ENCODE measurements at regions not wholly inside any gene's neighbourhood (a gene's known extent, or its start where the extent isn't known, plus 50 kb on each side); places are given as distances from the start of the nearest gene placed in this dataset.

DNA sequence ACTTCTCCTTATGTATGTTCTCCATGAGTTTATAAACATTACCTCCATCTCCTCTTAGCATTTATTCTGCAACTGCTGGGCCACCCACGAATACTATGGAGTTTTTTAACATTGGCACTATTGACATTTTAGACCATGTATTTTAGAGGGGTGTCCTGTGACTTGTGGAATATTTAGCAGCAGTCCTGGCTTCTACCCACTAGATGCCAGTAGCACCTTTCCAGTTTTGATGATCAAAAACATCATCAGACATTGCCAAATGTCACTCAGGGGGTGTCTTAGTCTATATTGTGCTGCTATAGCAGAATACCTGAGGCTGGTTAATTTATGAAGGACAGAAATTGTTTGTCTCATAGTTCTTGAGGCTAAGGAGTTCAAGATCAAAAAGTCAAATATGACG, 187.5 kb upstream of the RORB start:
- Mint-ChIP-seq H3K9me3 (peaks cover 0 to 7% (median 0%) of the 10 kb centered on the region in 7 donors), H3K27ac (no peak overlapping the region), H3K4me1 (no peaks in the 10 kb centered on the region), H3K27me3 (ENCODE audit: low read depth in 3 of 3) (no peaks in the 10 kb centered on the region), H3K4me3 (no peak overlapping the region), H3K36me3 (no peaks in the 10 kb centered on the region)
- no peaks in the 10 kb centered on the region for H3K4me1 ChIP-seq (ENCODE audit: control insufficient read depth in 1 of 2, insufficient read depth in 2 of 2, low read length in 2 of 2)
- H2AFZ ChIP-seq (ENCODE audit: insufficient read depth, low read depth, low read length, poor library complexity, severe bottlenecking) = no peak overlapping the region
- no peaks in the 10 kb centered on the region for H4K20me1 ChIP-seq (ENCODE audit: insufficient read depth, low read length)
- TF ChIP-seq CTCF (IDR thresholded peaks at IDR 0.05) = no peak
- intact Hi-C loops (cut with micrococcal nuclease) = no loop called here
- no peaks in the 10 kb centered on the region for H3K9me3 ChIP-seq (replicated peaks in 1 of 2; ENCODE audit: control insufficient read depth in 1 of 2, insufficient read depth in 1 of 2, low read length in 2 of 2)
- DNase-seq = no peak
- no peaks in the 10 kb centered on the region for H3K79me2 ChIP-seq (ENCODE audit: insufficient read depth, low read length)
- WGBS (ENCODE audit: insufficient coverage) = no CpG with 5 or more reads among the region's 2 CpGs
- H3K36me3 ChIP-seq (replicated peaks in 1 of 2; ENCODE audit: control insufficient read depth in 1 of 2, insufficient read depth in 2 of 2, low read length in 2 of 2) = no peaks in the 10 kb centered on the region
- H3K4me2 ChIP-seq (replicated peaks; ENCODE audit: extremely low read depth, low read length, poor library complexity, severe bottlenecking) = no peak overlapping the region
- no peak overlapping the region for H3K27ac ChIP-seq (ENCODE audit: low read depth in 1 of 2, low read length in 2 of 2)
- no peaks in the 10 kb centered on the region for H3K27me3 ChIP-seq (ENCODE audit: control insufficient read depth in 2 of 2, insufficient read depth in 2 of 2, low read length in 2 of 2)
- no peak overlapping the region for H3K4me3 ChIP-seq (replicated peaks in 1 of 3; ENCODE audit: low read depth in 2 of 3, low read length in 3 of 3)
- H3K9ac ChIP-seq (ENCODE audit: insufficient read depth, low read length, poor library complexity, severe bottlenecking) = no peak overlapping the region

- Histone ChIP-seq H3K79me2 (ENCODE audit: insufficient read depth, low read length) (no peaks in the 10 kb centered on the region), H3K4me3 (replicated peaks in 1 of 3; ENCODE audit: low read depth in 2 of 3, low read length in 3 of 3) (no peak overlapping the region), H2AFZ (ENCODE audit: insufficient read depth, low read depth, low read length, poor library complexity, severe bottlenecking) (no peak overlapping the region), H3K27ac (ENCODE audit: low read depth in 1 of 2, low read length in 2 of 2) (no peak overlapping the region), H4K20me1 (ENCODE audit: insufficient read depth, low read length) (no peaks in the 10 kb centered on the region), H3K4me1 (ENCODE audit: control insufficient read depth in 1 of 2, insufficient read depth in 2 of 2, low read length in 2 of 2) (no peaks in the 10 kb centered on the region), H3K4me2 (replicated peaks; ENCODE audit: extremely low read depth, low read length, poor library complexity, severe bottlenecking) (no peak overlapping the region), H3K9me3 (replicated peaks in 1 of 2; ENCODE audit: control insufficient read depth in 1 of 2, insufficient read depth in 1 of 2, low read length in 2 of 2) (peaks cover 0 to 4% of the 10 kb centered on the region in 2 donors), H3K27me3 (ENCODE audit: control insufficient read depth in 2 of 2, insufficient read depth in 2 of 2, low read length in 2 of 2) (no peaks in the 10 kb centered on the region), H3K36me3 (replicated peaks in 1 of 2; ENCODE audit: control insufficient read depth in 1 of 2, insufficient read depth in 2 of 2, low read length in 2 of 2) (no peaks in the 10 kb centered on the region), H3K9ac (ENCODE audit: insufficient read depth, low read length, poor library complexity, severe bottlenecking) (no peak overlapping the region)
- no peak for TF ChIP-seq CTCF (IDR thresholded peaks at IDR 0.05)
- no peak for DNase-seq
- WGBS (ENCODE audit: insufficient coverage) = 0% methylated on average over 1 of the region's 1 CpG
- H3K4me3 Mint-ChIP-seq = no peak overlapping the region
- no peak overlapping the region for H3K27ac Mint-ChIP-seq
- no peaks in the 10 kb centered on the region for H3K4me1 Mint-ChIP-seq
- H3K27me3 Mint-ChIP-seq (ENCODE audit: low read depth in 3 of 3) = peaks cover 0 to 4% (median 0%) of the 10 kb centered on the region in 3 donors
- intact Hi-C loops (cut with micrococcal nuclease) = no loop called here
- H3K9me3 Mint-ChIP-seq = peaks cover 3 to 8% (median 4%) of the 10 kb centered on the region in 7 donors
- no peaks in the 10 kb centered on the region for H3K36me3 Mint-ChIP-seq
Observed at GRCh38 chr9:74317235-74317634, 179.9 kb upstream of the RORB start.

Measured in CD14-positive monocyte (primary cell).